Osteoblast (primary cell): ENCODE measurements at regions not wholly inside any gene's neighbourhood (a gene's known extent, or its start where the extent isn't known, plus 50 kb on each side); places are given as distances from the start of the nearest gene placed in this dataset.

ENCODE experiments used
- DNase-seq: peaks from one replicate; pipeline ENCODE4 v3.0.0; 2011; ENCODE audit warnings: low spot score, mixed read lengths; ENCODE audit not compliant: insufficient read length; ENCODE audit errors: missing footprints
- H2AFZ ChIP-seq: 2 replicates; pipeline ENCODE4 v1.6.0; 2011; ENCODE audit warnings: mild to moderate bottlenecking, low read length
- H3K27ac ChIP-seq: 2 replicates; pipeline ENCODE4 v1.5.1; 2011; ENCODE audit warnings: mild to moderate bottlenecking, low read depth, low read length, moderate library complexity
- H3K27me3 ChIP-seq: 2 replicates; pipeline ENCODE4 v1.6.0; 2012; ENCODE audit warnings: mild to moderate bottlenecking, control low read depth, inconsistent platforms, low read length, moderate library complexity; ENCODE audit not compliant: insufficient read depth
- H3K36me3 ChIP-seq: 2 replicates; pipeline ENCODE4 v1.5.1; 2011; ENCODE audit warnings: mild to moderate bottlenecking, low read length, control low read depth, moderate library complexity; ENCODE audit not compliant: insufficient read depth
- H3K4me1 ChIP-seq: 2 replicates; pipeline ENCODE4 v1.5.1; 2011; ENCODE audit warnings: mild to moderate bottlenecking, low read length, control low read depth, moderate library complexity; ENCODE audit not compliant: insufficient read depth
- H3K4me2 ChIP-seq: 2 replicates; pipeline ENCODE4 v1.6.0; 2011; ENCODE audit warnings: mild to moderate bottlenecking, low read length; ENCODE audit not compliant: insufficient read depth
- H3K4me3 ChIP-seq: fragments of 200-600 bp; sonication (generic); 3 replicates; pipeline ENCODE4 v1.5.1; 2012; ENCODE audit warnings: mild to moderate bottlenecking, low read length, inconsistent platforms; ENCODE audit not compliant: insufficient read depth
- H3K79me2 ChIP-seq: 2 replicates; pipeline ENCODE4 v1.6.0; 2012; ENCODE audit warnings: mild to moderate bottlenecking, low read length, control low read depth, inconsistent platforms; ENCODE audit not compliant: insufficient read depth
- H3K9me3 ChIP-seq: 2 replicates; pipeline ENCODE4 v1.5.1; 2011; ENCODE audit warnings: low read depth, low read length, control low read depth
- H4K20me1 ChIP-seq: 2 replicates; pipeline ENCODE4 v1.6.0; 2012; ENCODE audit warnings: mild to moderate bottlenecking, low read length, control low read depth; ENCODE audit not compliant: insufficient read depth
- CTCF ChIP-seq: IDR thresholded peaks from 2 replicates; pipeline ENCODE4 v1.5.1; 2011; ENCODE audit warnings: mild to moderate bottlenecking, low read depth, low read length, moderate library complexity; ENCODE audit errors: extremely low read depth

GRCh38 chr10:58972576-58973234 is 203.7 kb upstream of the PHYHIPL start:
- no peaks in the 10 kb centered on the region for H3K9me3 ChIP-seq
- no peak overlapping the region for H2AFZ ChIP-seq
- H4K20me1 ChIP-seq: no peaks in the 10 kb centered on the region
- no peak overlapping the region for H3K4me2 ChIP-seq
- H3K27me3 ChIP-seq: peaks cover 10% of the 10 kb centered on the region
- no peak overlapping the region for H3K4me3 ChIP-seq
- no peaks in the 10 kb centered on the region for H3K4me1 ChIP-seq
- DNase-seq: no peak
- no peaks in the 10 kb centered on the region for H3K79me2 ChIP-seq
- TF ChIP-seq CTCF: no peak
- no peak overlapping the region for H3K27ac ChIP-seq
- no peaks in the 10 kb centered on the region for H3K36me3 ChIP-seq

DNA sequence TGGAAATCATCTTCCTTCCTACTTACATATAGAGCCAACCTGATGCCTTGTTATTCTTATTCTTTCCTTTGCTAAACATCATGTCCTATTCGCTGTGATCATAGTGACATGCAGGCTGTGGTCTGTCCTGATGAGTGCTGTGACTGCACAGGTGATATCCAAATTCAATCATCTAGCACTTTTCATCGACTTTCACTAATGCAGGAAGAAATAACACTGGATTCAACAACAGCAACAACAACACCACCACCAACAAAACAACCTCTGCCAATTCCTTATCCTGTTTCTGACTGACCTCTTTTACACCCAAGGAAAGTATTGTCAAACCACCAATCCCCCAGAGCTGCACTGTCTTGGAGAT is 203.2 kb upstream of the PHYHIPL start:
- no peaks in the 10 kb centered on the region for H3K36me3 ChIP-seq
- TF ChIP-seq CTCF: no peak
- no peak overlapping the region for H2AFZ ChIP-seq
- H3K27me3 ChIP-seq: peaks cover 7% of the 10 kb centered on the region
- H3K27ac ChIP-seq: no peak overlapping the region
- no peaks in the 10 kb centered on the region for H3K9me3 ChIP-seq
- no peaks in the 10 kb centered on the region for H3K79me2 ChIP-seq
- H4K20me1 ChIP-seq: no peaks in the 10 kb centered on the region
- H3K4me3 ChIP-seq: no peak overlapping the region
- no peak for DNase-seq
- H3K4me1 ChIP-seq: no peaks in the 10 kb centered on the region
- no peak overlapping the region for H3K4me2 ChIP-seq

GRCh38 chr10:58976254-58976653 is 200.2 kb upstream of the PHYHIPL start:
- no peak overlapping the region for H2AFZ ChIP-seq
- H3K36me3 ChIP-seq: no peaks in the 10 kb centered on the region
- H3K4me2 ChIP-seq: no peak overlapping the region
- H3K4me1 ChIP-seq: no peaks in the 10 kb centered on the region
- TF ChIP-seq CTCF: no peak
- no peaks in the 10 kb centered on the region for H3K9me3 ChIP-seq
- peaks cover 3% of the 10 kb centered on the region for H3K27me3 ChIP-seq
- H3K79me2 ChIP-seq: no peaks in the 10 kb centered on the region
- no peak overlapping the region for H3K27ac ChIP-seq
- no peak for DNase-seq
- no peaks in the 10 kb centered on the region for H4K20me1 ChIP-seq
- H3K4me3 ChIP-seq: no peak overlapping the region

DNA sequence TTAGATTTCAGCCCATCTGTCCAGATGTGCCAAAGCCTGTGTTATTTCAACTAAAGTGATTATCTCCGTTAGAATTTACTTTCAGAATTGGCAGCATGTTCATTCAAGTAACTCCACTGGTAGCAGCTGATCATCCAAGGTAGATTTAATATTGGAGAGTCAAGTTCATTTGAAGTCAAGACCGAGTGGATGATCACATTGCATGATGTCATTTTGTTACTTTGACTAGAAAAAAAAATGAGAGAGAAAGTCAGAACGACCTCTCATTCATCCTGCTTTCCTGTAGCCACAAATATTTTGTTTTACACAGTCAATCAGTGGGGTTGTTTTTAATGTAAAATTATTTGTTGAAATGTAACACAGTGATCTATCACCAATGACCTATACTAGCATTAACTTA is 196.7 kb upstream of the PHYHIPL start:
- no peaks in the 10 kb centered on the region for H3K36me3 ChIP-seq
- H3K9me3 ChIP-seq: no peaks in the 10 kb centered on the region
- H3K79me2 ChIP-seq: no peaks in the 10 kb centered on the region
- H3K4me2 ChIP-seq: no peak overlapping the region
- no peaks in the 10 kb centered on the region for H4K20me1 ChIP-seq
- no peaks in the 10 kb centered on the region for H3K4me1 ChIP-seq
- H3K4me3 ChIP-seq: no peak overlapping the region
- no peak overlapping the region for H2AFZ ChIP-seq
- no peaks in the 10 kb centered on the region for H3K27me3 ChIP-seq
- TF ChIP-seq CTCF: no peak
- no peak for DNase-seq
- H3K27ac ChIP-seq: no peak overlapping the region
